Heart left ventricle (tissue), 16 donors: ENCODE measurements at regions not wholly inside any gene's neighbourhood (a gene's known extent, or its start where the extent isn't known, plus 50 kb on each side); places are given as distances from the start of the nearest gene placed in this dataset.

ENCODE experiments used
- ATAC-seq, 4 donors: fragments of 200-7000 bp; cut with Tn5 transposase; one replicate each; pipeline ENCODE4 v1.9.1; 2020 to 2022; ENCODE audit warnings: moderate library complexity in 4 of 4, mild to moderate bottlenecking in 3 of 4, moderate number of reproducible peaks in 1 of 4
- DNase-seq, 5 donors: peaks; one replicate each; pipeline ENCODE4 v3.0.0-alpha.2; 2020
- H3K27ac ChIP-seq, 12 donors: fragments of 200-600 bp; sonication (generic) in 4 of 12; one replicate each; pipeline versions ENCODE4 v1.5.0 to v1.8.0; 2016 to 2022; ENCODE audit warnings: mild to moderate bottlenecking in 2 of 12
- H3K27me3 ChIP-seq, 9 donors: fragments of 200-600 bp; sonication (generic) in 2 of 9; one replicate each; pipeline versions ENCODE4 v1.5.1 to v1.8.0; 2016 to 2022; ENCODE audit warnings: mild to moderate bottlenecking in 3 of 9
- H3K36me3 ChIP-seq, 9 donors: fragments of 200-600 bp; sonication (generic) in 2 of 9; one replicate each; pipeline versions ENCODE4 v1.5.0 to v1.8.0; 2018 to 2022; ENCODE audit warnings: mild to moderate bottlenecking in 2 of 9
- H3K4me1 ChIP-seq, 12 donors: fragments of 200-600 bp; sonication (generic) in 4 of 12; one replicate each; pipeline versions ENCODE4 v1.5.0 to v1.8.0; 2016 to 2022; ENCODE audit warnings: mild to moderate bottlenecking in 3 of 12
- H3K4me3 ChIP-seq, 12 donors: fragments of 200-600 bp; sonication (generic) in 4 of 12; one replicate each; pipeline versions ENCODE4 v1.5.0 to v1.8.0; 2017 to 2022; ENCODE audit warnings: mild to moderate bottlenecking in 9 of 12, moderate library complexity in 4 of 12
- H3K9me3 ChIP-seq, 12 donors: fragments of 200-600 bp; sonication (generic) in 4 of 12; one replicate each; pipeline versions ENCODE4 v1.5.0 to v1.8.0; 2016 to 2022; ENCODE audit warnings: mild to moderate bottlenecking in 1 of 12
- POLR2A ChIP-seq, 2 donors: fragments of 450-650 bp; IDR thresholded peaks; one replicate each; pipeline ENCODE4 v1.6.1; 2017; ENCODE audit warnings: antibody characterized with exemption in 2 of 2, mild to moderate bottlenecking in 2 of 2, moderate library complexity in 2 of 2
- WGBS, 4 donors: extraction: QIAGEN DNeasy Blood & Tissue Kit in 2 of 4; methylation state at CpG; one replicate each; pipeline versions ENCODE4 v1.1.5 to v1.1.7; 2013 to 2018; 5-methylcytosine and 5-hydroxymethylcytosine counted together
- intact Hi-C, 10 donors: fragments of 100-400 bp; cut with DNase I; formaldehyde crosslinking; loops; one replicate each; pipeline versions ENCODE4 v1.11.1 to v1.14.2; 2022
- TF ChIP-seq, protein P1 (sequence below), 12 donors: fragments of 200-600 bp; sonication (generic) in 4 of 12; IDR thresholded peaks; one replicate each; pipeline versions ENCODE4 v1.5.0 to v1.8.0; 2018 to 2022; ENCODE audit warnings: antibody characterized with exemption in 12 of 12, mild to moderate bottlenecking in 5 of 12
- donor health status: ischemic (EF 13 %, LVEDD 7.1; RV severe dilation, severe dysfunction).
- donor health status: healthy with polysubstance abuse.
- donor health status: DM: no; HTN: yes; CAD: no.
- donor health status: DM: no; HTN: no; CAD: no.
- donor health status: ischemic (EF 25% LVEDD 6.9; RV normal size, moderate dysfunction).
- donor health status: ischemic (EF 25% LVEDD 5.7; RV mildly dilated, moderate dysfunction).
- donor health status: healthy.
- donor health status: DM: yes; HTN: yes; CAD: no.
- donor health status: ischemic (EF 35%, LVEDD 5.7; RV mildly dilated, moderate dysfunction).
- donor health status: nonischemic (EF 11% LVEDD 7.7; RV severe dilation, severe dysfunction).
- donor health status: DM: yes; HTN: yes; CAD: no.
- donor health status: PGD.
- donor health status: ischemic (EF 29% LVEDD 5.4; RV normal size, mild dysfunction).
- donor health status: nonischemic (EF 23%, LVEDD 6.1; RV moderate dilation, normal function).

GRCh38 chr2:16214861-16215260 lies 274.5 kb downstream of the MYCN start:
- no peak for ATAC-seq
- intact Hi-C loops = loop anchor here in 7 of 10 donors (5.0 to 10.0 kb wide), 3 partner anchors 270 to 578 kb away; partner anchors contain the start of gene MYCN (in 7 of the 7)
- no peaks in the 10 kb centered on the region for H3K36me3 ChIP-seq
- H3K4me1 ChIP-seq = peaks cover 0 to 8% (median 0%) of the 10 kb centered on the region in 12 donors
- H3K27ac ChIP-seq = no peak overlapping the region
- no peak for TF ChIP-seq POLR2A (IDR thresholded peaks at IDR 0.05)
- TF ChIP-seq, protein P1, sequence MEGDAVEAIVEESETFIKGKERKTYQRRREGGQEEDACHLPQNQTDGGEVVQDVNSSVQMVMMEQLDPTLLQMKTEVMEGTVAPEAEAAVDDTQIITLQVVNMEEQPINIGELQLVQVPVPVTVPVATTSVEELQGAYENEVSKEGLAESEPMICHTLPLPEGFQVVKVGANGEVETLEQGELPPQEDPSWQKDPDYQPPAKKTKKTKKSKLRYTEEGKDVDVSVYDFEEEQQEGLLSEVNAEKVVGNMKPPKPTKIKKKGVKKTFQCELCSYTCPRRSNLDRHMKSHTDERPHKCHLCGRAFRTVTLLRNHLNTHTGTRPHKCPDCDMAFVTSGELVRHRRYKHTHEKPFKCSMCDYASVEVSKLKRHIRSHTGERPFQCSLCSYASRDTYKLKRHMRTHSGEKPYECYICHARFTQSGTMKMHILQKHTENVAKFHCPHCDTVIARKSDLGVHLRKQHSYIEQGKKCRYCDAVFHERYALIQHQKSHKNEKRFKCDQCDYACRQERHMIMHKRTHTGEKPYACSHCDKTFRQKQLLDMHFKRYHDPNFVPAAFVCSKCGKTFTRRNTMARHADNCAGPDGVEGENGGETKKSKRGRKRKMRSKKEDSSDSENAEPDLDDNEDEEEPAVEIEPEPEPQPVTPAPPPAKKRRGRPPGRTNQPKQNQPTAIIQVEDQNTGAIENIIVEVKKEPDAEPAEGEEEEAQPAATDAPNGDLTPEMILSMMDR (IDR thresholded peaks at IDR 0.05) = no peak
- WGBS, 4 donors = 94 to 98% (median 96%) methylated on average over 5 of the region's 5 CpGs
- H3K27me3 ChIP-seq = no peaks in the 10 kb centered on the region
- no peak for DNase-seq
- H3K4me3 ChIP-seq = no peak overlapping the region
- H3K9me3 ChIP-seq = no peaks in the 10 kb centered on the region

DNA sequence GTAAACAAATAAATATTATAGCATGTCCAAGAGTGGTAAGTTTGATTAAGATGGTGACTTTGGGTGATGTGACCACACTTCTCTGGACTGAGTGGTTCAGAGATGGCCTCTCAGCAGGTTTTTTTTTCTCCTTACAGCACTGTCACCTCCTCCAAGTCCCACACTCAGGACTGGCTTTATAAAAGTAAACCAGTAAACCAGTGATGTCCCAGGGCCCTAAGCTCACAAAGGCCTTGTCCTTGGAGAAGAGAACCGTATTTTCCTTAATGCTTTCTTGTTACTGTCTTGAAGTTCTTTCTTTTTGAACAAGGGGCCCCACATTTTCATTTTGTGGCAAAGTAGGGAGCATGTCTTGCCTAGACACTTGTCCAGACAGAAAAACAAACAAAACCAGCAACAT lies 274.0 kb downstream of the MYCN start:
- Histone ChIP-seq H3K9me3 (no peaks in the 10 kb centered on the region), H3K4me1 (peaks cover 0 to 8% (median 0%) of the 10 kb centered on the region in 12 donors), H3K27me3 (no peaks in the 10 kb centered on the region), H3K36me3 (no peaks in the 10 kb centered on the region), H3K27ac (no peak overlapping the region), H3K4me3 (no peak overlapping the region)
- intact Hi-C loops = loop anchor here in 1 of 10 donors (10.0 kb wide), 1 partner anchor 270 kb away; the partner anchor contains the start of gene MYCN
- no peak for DNase-seq
- no peak for TF ChIP-seq POLR2A (IDR thresholded peaks at IDR 0.05)
- TF ChIP-seq, protein P1 (IDR thresholded peaks at IDR 0.05) = no peak
- ATAC-seq = no peak
- WGBS, 4 donors = 97 to 100% (median 99%) methylated on average over 1 of the region's 1 CpG

DNA sequence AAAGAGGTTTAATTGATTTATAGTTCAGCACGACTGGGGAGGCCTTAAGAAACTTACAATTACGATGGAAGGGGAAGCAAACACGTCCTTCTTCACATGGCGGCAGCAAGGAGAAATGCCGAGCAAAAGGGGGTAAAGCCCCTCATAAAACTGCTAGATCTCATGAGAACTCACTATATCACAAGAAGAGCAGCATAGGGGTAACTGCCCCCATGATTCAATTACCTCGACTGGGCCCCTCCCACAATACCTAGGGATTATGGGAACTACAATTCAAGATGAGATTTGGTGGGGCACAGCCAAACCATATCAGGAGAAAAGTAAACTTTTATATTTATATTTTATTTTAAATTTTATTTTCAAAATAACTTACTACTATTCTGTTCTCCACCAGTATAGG lies 272.0 kb downstream of the MYCN start:
- H3K4me1 ChIP-seq = peaks cover 0 to 8% (median 0%) of the 10 kb centered on the region in 12 donors
- no peak overlapping the region for H3K4me3 ChIP-seq
- intact Hi-C loops = loop anchor here in 1 of 10 donors (10.0 kb wide), 1 partner anchor 268 kb away; the partner anchor contains the start of gene MYCN
- TF ChIP-seq POLR2A (IDR thresholded peaks at IDR 0.05) = no peak
- TF ChIP-seq, protein P1 (IDR thresholded peaks at IDR 0.05) = no peak
- no peaks in the 10 kb centered on the region for H3K27me3 ChIP-seq
- H3K9me3 ChIP-seq = no peaks in the 10 kb centered on the region
- DNase-seq (no peak), ATAC-seq (no peak)
- H3K36me3 ChIP-seq = no peaks in the 10 kb centered on the region
- no peak overlapping the region for H3K27ac ChIP-seq
- WGBS, 4 donors = 86 to 96% (median 94%) methylated on average over 6 of the region's 6 CpGs

DNA sequence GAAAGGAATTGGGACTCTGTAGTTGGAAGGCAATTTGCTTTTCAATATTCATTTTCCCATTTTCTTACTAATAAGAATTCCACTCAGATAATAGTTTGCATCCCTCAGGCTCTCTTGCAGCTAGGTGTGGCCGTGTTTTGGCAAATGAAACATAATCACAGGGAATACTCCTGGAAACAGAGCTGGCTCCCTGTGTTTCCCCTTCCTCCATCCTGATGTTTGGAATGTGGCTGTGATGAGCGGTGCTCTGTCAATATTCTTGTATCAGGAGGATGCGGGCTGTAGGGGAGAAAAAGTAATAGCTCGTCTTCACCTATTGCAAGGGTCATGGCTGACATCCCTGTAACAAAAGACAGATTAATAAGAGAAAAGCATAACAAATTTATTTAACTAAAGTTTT lies 271.0 kb downstream of the MYCN start:
- Histone ChIP-seq H3K27ac (no peak overlapping the region), H3K36me3 (no peaks in the 10 kb centered on the region), H3K4me3 (no peak overlapping the region), H3K4me1 (peaks cover 0 to 8% (median 0%) of the 10 kb centered on the region in 12 donors), H3K27me3 (no peaks in the 10 kb centered on the region), H3K9me3 (no peaks in the 10 kb centered on the region)
- 42 to 90% (median 59%) methylated on average over 4 of the region's 4 CpGs for WGBS, 4 donors
- no peak for ATAC-seq
- TF ChIP-seq, protein P1 (IDR thresholded peaks at IDR 0.05) = no peak
- no peak for TF ChIP-seq POLR2A (IDR thresholded peaks at IDR 0.05)
- intact Hi-C loops = loop anchor here in 1 of 10 donors (10.0 kb wide), 1 partner anchor 267 kb away; the partner anchor contains the start of gene MYCN
- no peak for DNase-seq
